HCT116 (cell line): ENCODE measurements at regions not wholly inside any gene's neighbourhood (a gene's known extent, or its start where the extent isn't known, plus 50 kb on each side); places are given as distances from the start of the nearest gene placed in this dataset.

Experiments used
- ATAC-seq: fragments of 200-7000 bp; cut with Tn5 transposase; 2 replicates; pipeline ENCODE4 v1.9.1; 2020; ENCODE audit warnings: mild to moderate bottlenecking, moderate library complexity
- BruUV-seq: library from RNA; stranded (reverse); fragments of 400-500 nt; replicated peaks from 2 replicates; lab custom pipeline; 2021; lab: Mats Ljungman, UMichigan
- CTCF ChIA-PET: fragments of 300-600 bp; sonication (Branson Sonifier 250); formaldehyde crosslinking; loops from one replicate; lab custom pipeline; 2021; ENCODE audit warnings: antibody characterized with exemption; lab: Charles Lee
- POLR2A ChIA-PET: fragments of 300-600, 350-600 bp; sonication (Branson Sonifier 250); formaldehyde crosslinking; loops from one replicate; lab custom pipeline; 2021; ENCODE audit warnings: antibody characterized with exemption; lab: Charles Lee
- RAD21 ChIA-PET, 2 experiments: fragments of 300-600 bp; sonication (Branson Sonifier 250); formaldehyde crosslinking; loops; one replicate each; lab custom pipeline; 2023; ENCODE audit warnings: low total read pairs in 2 of 2; ENCODE audit not compliant: uncharacterized antibody in 2 of 2, unreplicated experiment in 2 of 2, low non-redundant PET in 1 of 2; lab: Charles Lee
- DNase-seq: peaks from one replicate; pipeline ENCODE4 v3.0.0-alpha.2; 2010; ENCODE audit warnings: low read depth, low spot score
- H2AFZ ChIP-seq: fragments of 200-600 bp; shearing (Covaris generic), sonication (generic); 2 replicates; pipeline ENCODE4 v1.6.1; 2017; ENCODE audit warnings: low read depth, mixed run types, mixed read lengths, antibody characterized with exemption, low read length; ENCODE audit not compliant: poor library complexity, severe bottlenecking
- H3K27ac ChIP-seq: 2 replicates; pipeline ENCODE4 v1.5.1; 2012; ENCODE audit warnings: low read depth, low read length
- H3K27me3 ChIP-seq: fragments of 200-600 bp; sonication (generic); 2 replicates; pipeline ENCODE4 v1.6.1; 2016; ENCODE audit warnings: mixed run types, low read length, mixed read lengths; ENCODE audit not compliant: insufficient read depth
- H3K36me3 ChIP-seq, 2 experiments: fragments of 200-500 bp in 1 of 2; fragments of 200-600 bp in 1 of 2; sonication (Bioruptor generic) in 1 of 2; sonication (generic) in 1 of 2; 2 replicates each; pipeline versions ENCODE4 v1.5.1 to v1.6.1; 2014 to 2016; ENCODE audit warnings: low read length in 2 of 2, inconsistent platforms in 1 of 2, mixed read lengths in 1 of 2, mixed run types in 1 of 2; ENCODE audit not compliant: insufficient read depth in 2 of 2, control insufficient read depth in 1 of 2
- H3K4me1 ChIP-seq, 2 experiments: fragments of 200-600 bp in 1 of 2; sonication (generic) in 1 of 2; 2 replicates each; pipeline versions ENCODE4 v1.5.1 to v1.6.1; 2012 to 2017; ENCODE audit warnings: low read length in 2 of 2, inconsistent platforms in 1 of 2, mild to moderate bottlenecking in 1 of 2, mixed read lengths in 1 of 2, mixed run types in 1 of 2, moderate library complexity in 1 of 2; ENCODE audit not compliant: insufficient read depth in 2 of 2, control insufficient read depth in 1 of 2
- H3K4me2 ChIP-seq: fragments of 200-600 bp; sonication (generic); 2 replicates; pipeline ENCODE4 v1.6.1; 2017; ENCODE audit warnings: mixed run types, low read length, mixed read lengths
- H3K4me3 ChIP-seq, 2 experiments: fragments of 200-600 bp in 1 of 2; sonication (generic) in 1 of 2; replicated peaks in 1 of 2; 2 replicates each; pipeline ENCODE4 v1.5.1; 2011 to 2016; ENCODE audit warnings: low read length in 2 of 2, control low read depth in 1 of 2, low read depth in 1 of 2, mild to moderate bottlenecking in 1 of 2, mixed read lengths in 1 of 2, mixed run types in 1 of 2
- H3K79me2 ChIP-seq: fragments of 200-600 bp; sonication (generic); 2 replicates; pipeline ENCODE4 v1.6.1; 2017; ENCODE audit warnings: mild to moderate bottlenecking, mixed run types, low read length, moderate library complexity, mixed read lengths; ENCODE audit not compliant: insufficient read depth
- H3K9ac ChIP-seq: fragments of 200-600 bp; sonication (generic); 2 replicates; pipeline ENCODE4 v1.6.1; 2016; ENCODE audit warnings: low read length, mixed read lengths
- H3K9me2 ChIP-seq: fragments of 200-600 bp; sonication (generic), shearing (Covaris generic); 2 replicates; pipeline ENCODE4 v1.6.1; 2017; ENCODE audit warnings: mixed run types, mild to moderate bottlenecking, moderate library complexity; ENCODE audit not compliant: insufficient read depth
- H3K9me3 ChIP-seq, 2 experiments: fragments of 200-500 bp in 1 of 2; fragments of 200-600 bp in 1 of 2; sonication (Bioruptor generic) in 1 of 2; sonication (generic) in 1 of 2; 2 replicates each; pipeline ENCODE4 v1.6.1; 2014 to 2017; ENCODE audit warnings: low read length in 2 of 2, mixed read lengths in 2 of 2, inconsistent platforms in 1 of 2, low read depth in 1 of 2, mild to moderate bottlenecking in 1 of 2, mixed run types in 1 of 2, moderate library complexity in 1 of 2; ENCODE audit not compliant: control insufficient read depth in 1 of 2, insufficient read depth in 1 of 2
- H4K20me1 ChIP-seq: fragments of 200-600 bp; sonication (generic), shearing (Covaris generic); 2 replicates; pipeline ENCODE4 v1.6.1; 2017; ENCODE audit warnings: mixed run types, mild to moderate bottlenecking, moderate library complexity; ENCODE audit not compliant: insufficient read depth
- EGR1 ChIP-seq: IDR thresholded peaks from 2 replicates; pipeline ENCODE4 v1.6.1; 2012; ENCODE audit warnings: low read depth
- EZH2 ChIP-seq: fragments of 200-600 bp; sonication (generic); IDR thresholded peaks from 2 replicates; pipeline ENCODE4 v1.6.1; 2017; ENCODE audit warnings: antibody characterized with exemption, mixed run types
- EZH2phosphoT487 ChIP-seq: fragments of 200-600 bp; IDR thresholded peaks from 2 replicates; pipeline ENCODE4 v1.6.1; 2018; ENCODE audit warnings: antibody characterized with exemption, borderline replicate concordance
- FOSL1 ChIP-seq: IDR thresholded peaks from 2 replicates; pipeline ENCODE4 v1.6.1; 2012; ENCODE audit warnings: low read depth
- JUND ChIP-seq: IDR thresholded peaks from 2 replicates; pipeline ENCODE4 v1.6.1; 2012
- SP1 ChIP-seq: IDR thresholded peaks from 2 replicates; pipeline ENCODE4 v1.6.1; 2012; ENCODE audit warnings: low read depth
- YY1 ChIP-seq: IDR thresholded peaks from 2 replicates; pipeline ENCODE4 v1.6.1; 2011; ENCODE audit warnings: low read length, low read depth, moderate library complexity, mild to moderate bottlenecking; ENCODE audit not compliant: insufficient replicate concordance; ENCODE audit errors: extremely low read depth
- intact Hi-C: fragments of 100-400 bp; cut with micrococcal nuclease; formaldehyde crosslinking; loops from 2 replicates; pipeline ENCODE4 v1.10.0; 2022
- TF ChIP-seq, protein P1 (sequence below), 3 experiments: fragments of 200-600 bp in 1 of 3; sonication (generic) in 1 of 3; IDR thresholded peaks in 2 of 3; conservative IDR thresholded peaks in 1 of 3; 2 replicates each; pipeline ENCODE4 v1.5.1; 2012 to 2017; ENCODE audit warnings: low read depth in 2 of 3, low read length in 2 of 3, antibody characterized with exemption in 1 of 3, borderline replicate concordance in 1 of 3, control low read depth in 1 of 3, mild to moderate bottlenecking in 1 of 3, mixed read lengths in 1 of 3, mixed run types in 1 of 3, moderate library complexity in 1 of 3; ENCODE audit not compliant: insufficient read depth in 1 of 3
- TF ChIP-seq, protein P2 (sequence below): IDR thresholded peaks from 2 replicates; pipeline ENCODE4 v1.6.1; 2012
- TF ChIP-seq, protein P3 (sequence below): IDR thresholded peaks from 2 replicates; pipeline ENCODE4 v1.6.1; 2011; ENCODE audit warnings: mild to moderate bottlenecking, low read length, moderate library complexity; ENCODE audit not compliant: insufficient replicate concordance; ENCODE audit errors: extremely low read depth
- TF ChIP-seq, protein P4 (sequence below): IDR thresholded peaks from 2 replicates; pipeline ENCODE4 v1.6.1; 2012; ENCODE audit warnings: low read depth

DNA sequence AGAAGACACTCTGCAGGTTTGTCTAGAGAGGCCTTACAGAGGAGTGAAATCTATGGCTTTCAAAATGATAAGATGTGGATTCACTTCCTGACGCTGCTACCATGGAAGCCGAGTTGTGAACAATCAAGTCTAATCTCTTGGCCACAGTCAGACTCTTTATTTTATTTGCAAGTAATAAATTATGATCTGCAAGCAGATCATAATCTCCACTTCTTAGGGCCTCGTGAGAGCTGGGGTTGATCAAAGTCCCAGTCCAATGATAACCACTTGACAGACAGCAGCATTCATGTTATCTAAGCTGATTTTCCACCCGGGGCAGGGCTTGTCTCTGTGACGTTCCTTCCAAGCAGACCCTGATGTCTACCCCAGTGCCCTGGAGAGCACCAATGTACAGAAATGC lies 776.4 kb upstream of the AUTS2 start:
- Histone ChIP-seq H3K4me3 (no peak overlapping the region), H4K20me1 (no peaks in the 10 kb centered on the region), H3K27ac (no peak overlapping the region), H2AFZ (no peak overlapping the region), H3K27me3 (no peaks in the 10 kb centered on the region), H3K4me2 (no peak overlapping the region), H3K36me3 (no peaks in the 10 kb centered on the region), H3K9me2 (no peaks in the 10 kb centered on the region), H3K9ac (no peak overlapping the region), H3K4me1 (no peaks in the 10 kb centered on the region), H3K9me3 (peaks cover 0 to 14% of the 10 kb centered on the region in 2 experiments; a peak in 1 of 4 replicates), H3K79me2 (no peaks in the 10 kb centered on the region)
- POLR2A ChIA-PET, result no interaction called here
- BruUV-seq, result no TSS peak
- CTCF ChIA-PET, result no interaction called here
- no peak for ATAC-seq
- RAD21 ChIA-PET, result no interaction called here
- TF ChIP-seq, protein P1, sequence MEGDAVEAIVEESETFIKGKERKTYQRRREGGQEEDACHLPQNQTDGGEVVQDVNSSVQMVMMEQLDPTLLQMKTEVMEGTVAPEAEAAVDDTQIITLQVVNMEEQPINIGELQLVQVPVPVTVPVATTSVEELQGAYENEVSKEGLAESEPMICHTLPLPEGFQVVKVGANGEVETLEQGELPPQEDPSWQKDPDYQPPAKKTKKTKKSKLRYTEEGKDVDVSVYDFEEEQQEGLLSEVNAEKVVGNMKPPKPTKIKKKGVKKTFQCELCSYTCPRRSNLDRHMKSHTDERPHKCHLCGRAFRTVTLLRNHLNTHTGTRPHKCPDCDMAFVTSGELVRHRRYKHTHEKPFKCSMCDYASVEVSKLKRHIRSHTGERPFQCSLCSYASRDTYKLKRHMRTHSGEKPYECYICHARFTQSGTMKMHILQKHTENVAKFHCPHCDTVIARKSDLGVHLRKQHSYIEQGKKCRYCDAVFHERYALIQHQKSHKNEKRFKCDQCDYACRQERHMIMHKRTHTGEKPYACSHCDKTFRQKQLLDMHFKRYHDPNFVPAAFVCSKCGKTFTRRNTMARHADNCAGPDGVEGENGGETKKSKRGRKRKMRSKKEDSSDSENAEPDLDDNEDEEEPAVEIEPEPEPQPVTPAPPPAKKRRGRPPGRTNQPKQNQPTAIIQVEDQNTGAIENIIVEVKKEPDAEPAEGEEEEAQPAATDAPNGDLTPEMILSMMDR (IDR thresholded peaks at IDR 0.05 in 2 of 3, conservative IDR thresholded peaks at IDR 0.05 in 1 of 3; ENCODE audit: borderline replicate concordance in 1 of 3, insufficient read depth in 1 of 3, low read depth in 2 of 3, low read length in 2 of 3), result no peak
- no peak for TF ChIP-seq EGR1
- TF ChIP-seq, protein P2, sequence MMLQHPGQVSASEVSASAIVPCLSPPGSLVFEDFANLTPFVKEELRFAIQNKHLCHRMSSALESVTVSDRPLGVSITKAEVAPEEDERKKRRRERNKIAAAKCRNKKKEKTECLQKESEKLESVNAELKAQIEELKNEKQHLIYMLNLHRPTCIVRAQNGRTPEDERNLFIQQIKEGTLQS, result no peak
- TF ChIP-seq FOSL1, result no peak
- TF ChIP-seq, protein P3, sequence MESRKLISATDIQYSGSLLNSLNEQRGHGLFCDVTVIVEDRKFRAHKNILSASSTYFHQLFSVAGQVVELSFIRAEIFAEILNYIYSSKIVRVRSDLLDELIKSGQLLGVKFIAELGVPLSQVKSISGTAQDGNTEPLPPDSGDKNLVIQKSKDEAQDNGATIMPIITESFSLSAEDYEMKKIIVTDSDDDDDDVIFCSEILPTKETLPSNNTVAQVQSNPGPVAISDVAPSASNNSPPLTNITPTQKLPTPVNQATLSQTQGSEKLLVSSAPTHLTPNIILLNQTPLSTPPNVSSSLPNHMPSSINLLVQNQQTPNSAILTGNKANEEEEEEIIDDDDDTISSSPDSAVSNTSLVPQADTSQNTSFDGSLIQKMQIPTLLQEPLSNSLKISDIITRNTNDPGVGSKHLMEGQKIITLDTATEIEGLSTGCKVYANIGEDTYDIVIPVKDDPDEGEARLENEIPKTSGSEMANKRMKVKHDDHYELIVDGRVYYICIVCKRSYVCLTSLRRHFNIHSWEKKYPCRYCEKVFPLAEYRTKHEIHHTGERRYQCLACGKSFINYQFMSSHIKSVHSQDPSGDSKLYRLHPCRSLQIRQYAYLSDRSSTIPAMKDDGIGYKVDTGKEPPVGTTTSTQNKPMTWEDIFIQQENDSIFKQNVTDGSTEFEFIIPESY, result no peak
- TF ChIP-seq EZH2phosphoT487, result no peak
- TF ChIP-seq YY1, result no peak
- TF ChIP-seq, protein P4, sequence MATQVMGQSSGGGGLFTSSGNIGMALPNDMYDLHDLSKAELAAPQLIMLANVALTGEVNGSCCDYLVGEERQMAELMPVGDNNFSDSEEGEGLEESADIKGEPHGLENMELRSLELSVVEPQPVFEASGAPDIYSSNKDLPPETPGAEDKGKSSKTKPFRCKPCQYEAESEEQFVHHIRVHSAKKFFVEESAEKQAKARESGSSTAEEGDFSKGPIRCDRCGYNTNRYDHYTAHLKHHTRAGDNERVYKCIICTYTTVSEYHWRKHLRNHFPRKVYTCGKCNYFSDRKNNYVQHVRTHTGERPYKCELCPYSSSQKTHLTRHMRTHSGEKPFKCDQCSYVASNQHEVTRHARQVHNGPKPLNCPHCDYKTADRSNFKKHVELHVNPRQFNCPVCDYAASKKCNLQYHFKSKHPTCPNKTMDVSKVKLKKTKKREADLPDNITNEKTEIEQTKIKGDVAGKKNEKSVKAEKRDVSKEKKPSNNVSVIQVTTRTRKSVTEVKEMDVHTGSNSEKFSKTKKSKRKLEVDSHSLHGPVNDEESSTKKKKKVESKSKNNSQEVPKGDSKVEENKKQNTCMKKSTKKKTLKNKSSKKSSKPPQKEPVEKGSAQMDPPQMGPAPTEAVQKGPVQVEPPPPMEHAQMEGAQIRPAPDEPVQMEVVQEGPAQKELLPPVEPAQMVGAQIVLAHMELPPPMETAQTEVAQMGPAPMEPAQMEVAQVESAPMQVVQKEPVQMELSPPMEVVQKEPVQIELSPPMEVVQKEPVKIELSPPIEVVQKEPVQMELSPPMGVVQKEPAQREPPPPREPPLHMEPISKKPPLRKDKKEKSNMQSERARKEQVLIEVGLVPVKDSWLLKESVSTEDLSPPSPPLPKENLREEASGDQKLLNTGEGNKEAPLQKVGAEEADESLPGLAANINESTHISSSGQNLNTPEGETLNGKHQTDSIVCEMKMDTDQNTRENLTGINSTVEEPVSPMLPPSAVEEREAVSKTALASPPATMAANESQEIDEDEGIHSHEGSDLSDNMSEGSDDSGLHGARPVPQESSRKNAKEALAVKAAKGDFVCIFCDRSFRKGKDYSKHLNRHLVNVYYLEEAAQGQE, result no peak
- TF ChIP-seq EZH2, result no peak
- TF ChIP-seq SP1, result no peak
- TF ChIP-seq JUND, result no peak
- intact Hi-C loops, result no loop called here
- DNase-seq, result no peak
